PFSK-1 (cell line): ENCODE measurements at regions not wholly inside any gene's neighbourhood (a gene's known extent, or its start where the extent isn't known, plus 50 kb on each side); places are given as distances from the start of the nearest gene placed in this dataset.

Experiments used
- FOXP2 ChIP-seq: optimal IDR thresholded peaks from 2 replicates; pipeline ENCODE3; 2011; ENCODE audit warnings: borderline replicate concordance, control low read depth, inconsistent platforms; ENCODE audit not compliant: insufficient read depth; ENCODE audit errors: extremely low read length, extremely low read depth
- POLR2AphosphoS5 ChIP-seq: IDR thresholded peaks from 2 replicates; pipeline ENCODE4 v1.6.1; 2012; ENCODE audit warnings: low read depth, mild to moderate bottlenecking, control low read depth, low read length, moderate library complexity
- SIN3A ChIP-seq: IDR thresholded peaks from 2 replicates; pipeline ENCODE4 v1.6.1; 2012; ENCODE audit warnings: mild to moderate bottlenecking, low read length, moderate library complexity, borderline replicate concordance; ENCODE audit not compliant: insufficient read depth
- TAF1 ChIP-seq: IDR thresholded peaks from 2 replicates; pipeline ENCODE4 v1.6.1; 2012; ENCODE audit warnings: low read length, control low read depth, borderline replicate concordance; ENCODE audit not compliant: insufficient read depth
- TF ChIP-seq, protein P1 (sequence below), 2 experiments: IDR thresholded peaks; 2 replicates each; pipeline versions ENCODE4 v1.6.1 to v1.8.0; 2011 to 2012; ENCODE audit warnings: low read depth in 2 of 2, low read length in 2 of 2, control low read depth in 1 of 2, inconsistent platforms in 1 of 2, mild to moderate bottlenecking in 1 of 2, moderate library complexity in 1 of 2; ENCODE audit not compliant: insufficient read depth in 1 of 2

DNA sequence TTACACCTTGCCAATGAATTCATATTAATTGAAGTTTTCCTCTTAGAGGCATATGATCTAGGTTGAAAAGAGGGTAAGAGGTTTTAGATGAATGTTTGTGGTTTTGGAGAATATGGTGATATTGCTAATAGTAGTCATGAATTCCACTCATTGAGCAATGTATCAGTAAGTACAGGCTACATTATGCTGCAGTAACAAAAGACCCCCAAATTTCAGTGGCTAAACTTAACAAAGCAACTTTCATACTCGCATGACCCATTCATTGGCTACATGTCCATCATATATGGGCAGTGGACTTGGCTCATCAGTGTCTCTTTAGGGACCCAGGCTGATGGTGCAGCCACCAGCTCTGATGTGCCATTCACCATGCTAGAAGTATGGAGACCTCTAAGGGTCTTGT is 196.6 kb upstream of the MYL2 start:
- TF ChIP-seq, protein P1, sequence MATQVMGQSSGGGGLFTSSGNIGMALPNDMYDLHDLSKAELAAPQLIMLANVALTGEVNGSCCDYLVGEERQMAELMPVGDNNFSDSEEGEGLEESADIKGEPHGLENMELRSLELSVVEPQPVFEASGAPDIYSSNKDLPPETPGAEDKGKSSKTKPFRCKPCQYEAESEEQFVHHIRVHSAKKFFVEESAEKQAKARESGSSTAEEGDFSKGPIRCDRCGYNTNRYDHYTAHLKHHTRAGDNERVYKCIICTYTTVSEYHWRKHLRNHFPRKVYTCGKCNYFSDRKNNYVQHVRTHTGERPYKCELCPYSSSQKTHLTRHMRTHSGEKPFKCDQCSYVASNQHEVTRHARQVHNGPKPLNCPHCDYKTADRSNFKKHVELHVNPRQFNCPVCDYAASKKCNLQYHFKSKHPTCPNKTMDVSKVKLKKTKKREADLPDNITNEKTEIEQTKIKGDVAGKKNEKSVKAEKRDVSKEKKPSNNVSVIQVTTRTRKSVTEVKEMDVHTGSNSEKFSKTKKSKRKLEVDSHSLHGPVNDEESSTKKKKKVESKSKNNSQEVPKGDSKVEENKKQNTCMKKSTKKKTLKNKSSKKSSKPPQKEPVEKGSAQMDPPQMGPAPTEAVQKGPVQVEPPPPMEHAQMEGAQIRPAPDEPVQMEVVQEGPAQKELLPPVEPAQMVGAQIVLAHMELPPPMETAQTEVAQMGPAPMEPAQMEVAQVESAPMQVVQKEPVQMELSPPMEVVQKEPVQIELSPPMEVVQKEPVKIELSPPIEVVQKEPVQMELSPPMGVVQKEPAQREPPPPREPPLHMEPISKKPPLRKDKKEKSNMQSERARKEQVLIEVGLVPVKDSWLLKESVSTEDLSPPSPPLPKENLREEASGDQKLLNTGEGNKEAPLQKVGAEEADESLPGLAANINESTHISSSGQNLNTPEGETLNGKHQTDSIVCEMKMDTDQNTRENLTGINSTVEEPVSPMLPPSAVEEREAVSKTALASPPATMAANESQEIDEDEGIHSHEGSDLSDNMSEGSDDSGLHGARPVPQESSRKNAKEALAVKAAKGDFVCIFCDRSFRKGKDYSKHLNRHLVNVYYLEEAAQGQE (IDR thresholded peaks at IDR 0.05; ENCODE audit: insufficient read depth in 1 of 2, low read depth in 2 of 2, low read length in 2 of 2) = no peak
- TF ChIP-seq SIN3A (no peak), POLR2AphosphoS5 (no peak), FOXP2 (no peak), TAF1 (no peak)

DNA sequence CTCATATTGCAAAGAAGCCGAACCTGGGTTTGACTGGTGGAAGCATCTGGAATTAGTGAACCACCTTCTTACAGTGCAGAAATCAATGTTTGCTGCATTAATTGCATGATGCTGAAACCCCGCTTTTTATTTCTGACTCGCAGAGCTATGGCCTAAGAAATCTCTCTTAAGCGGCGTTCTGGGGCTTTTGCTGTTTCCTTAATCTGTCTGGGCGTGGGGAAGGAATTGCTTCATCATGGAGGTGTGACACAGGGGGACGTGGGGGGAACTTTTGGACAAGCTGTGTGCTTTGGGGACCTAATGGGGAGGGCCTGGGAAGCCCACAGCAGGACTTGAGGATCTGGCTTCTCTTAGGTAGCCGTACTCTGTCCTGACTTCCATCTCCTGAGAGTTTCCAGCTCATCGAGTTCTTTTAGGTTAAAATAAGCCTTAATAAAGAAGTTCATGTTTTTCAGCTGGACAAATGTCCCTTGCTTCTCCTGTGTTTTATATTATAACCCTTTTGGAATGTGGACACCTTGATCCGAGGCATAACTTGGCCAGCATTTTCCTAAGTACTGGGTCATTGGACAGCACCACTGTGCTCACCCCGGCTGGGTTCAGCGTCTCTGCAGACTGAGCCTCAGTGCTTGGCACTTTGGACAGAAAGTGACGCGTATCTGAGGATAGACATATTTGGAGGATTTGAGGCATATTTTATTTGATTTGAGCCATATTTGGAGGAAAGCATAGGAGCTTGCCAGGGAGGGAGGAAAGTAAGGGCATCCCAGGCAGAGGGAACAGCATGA is 192.1 kb upstream of the MYL2 start:
- TF ChIP-seq SIN3A = no peak
- TF ChIP-seq, protein P1 (IDR thresholded peaks at IDR 0.05; ENCODE audit: insufficient read depth in 1 of 2, low read depth in 2 of 2, low read length in 2 of 2) = 0 out of 4 replicates have a peak, but pooled peaks of 1 of the 2 experiments have one; percentile 39

DNA sequence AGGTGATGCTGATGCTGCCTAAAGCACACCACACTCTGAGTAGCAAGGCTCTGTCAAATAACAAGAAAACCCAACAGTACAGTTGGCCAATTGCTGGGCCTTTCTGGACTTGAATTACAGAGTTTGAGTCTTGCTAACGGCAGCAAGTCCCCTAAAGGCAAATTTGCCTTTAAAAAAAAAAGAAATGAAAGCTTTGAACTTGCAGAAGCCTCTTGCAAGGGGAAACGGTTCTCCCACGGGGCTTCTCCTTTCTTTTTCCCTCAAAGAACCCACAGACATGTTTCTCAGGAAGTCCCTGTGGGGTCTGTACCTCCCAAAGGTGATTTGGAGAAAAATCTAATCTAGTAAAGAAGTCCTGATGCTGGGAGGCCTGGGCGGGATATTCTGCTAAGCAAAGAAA is 191.3 kb upstream of the MYL2 start:
- TF ChIP-seq, protein P1 (IDR thresholded peaks at IDR 0.05; ENCODE audit: insufficient read depth in 1 of 2, low read depth in 2 of 2, low read length in 2 of 2) = no peak
- TF ChIP-seq FOXP2 = no peak
- no peak for TF ChIP-seq POLR2AphosphoS5
- TF ChIP-seq TAF1 = no peak
- TF ChIP-seq SIN3A = no peak

DNA sequence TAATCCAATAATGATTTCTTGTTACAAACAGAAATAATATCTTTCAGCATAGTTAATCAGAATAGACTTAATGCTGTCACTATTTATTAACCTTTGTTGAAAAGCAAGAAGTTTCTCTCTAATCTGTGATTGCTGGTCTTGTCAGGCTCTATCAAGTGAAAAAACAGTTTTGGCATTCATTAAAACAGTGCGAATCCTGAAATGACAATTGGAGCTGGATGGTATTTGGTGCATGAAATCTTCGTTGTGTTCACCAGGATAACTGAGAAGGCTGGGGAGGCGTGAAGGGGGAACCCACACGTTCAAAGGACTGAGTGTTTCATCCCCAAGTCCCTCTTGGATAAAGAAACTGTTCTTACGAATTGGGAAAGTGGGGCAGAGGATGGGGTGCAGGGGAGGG is 190.2 kb upstream of the MYL2 start:
- TF ChIP-seq FOXP2 (no peak), SIN3A (no peak), TAF1 (no peak), POLR2AphosphoS5 (no peak)
- TF ChIP-seq, protein P1 (IDR thresholded peaks at IDR 0.05; ENCODE audit: insufficient read depth in 1 of 2, low read depth in 2 of 2, low read length in 2 of 2) = no peak
